Dedifferentiated amniotic fluid mesenchymal stem cell (primary cell): ENCODE measurements at regions not wholly inside any gene's neighbourhood (a gene's known extent, or its start where the extent isn't known, plus 50 kb on each side); places are given as distances from the start of the nearest gene placed in this dataset.
A peak's percentile ranks its signal among the peaks of the same experiment; 100 is the strongest.

Source experiments
- DNase-seq: peaks from one replicate; pipeline ENCODE4 v3.0.0-alpha.2; 2016; ENCODE audit errors: extremely low spot score

- no peak for DNase-seq
These were observed 401.6 kb downstream of the ANXA1 start for GRCh38 chr9:73553295-73553694.

DNA sequence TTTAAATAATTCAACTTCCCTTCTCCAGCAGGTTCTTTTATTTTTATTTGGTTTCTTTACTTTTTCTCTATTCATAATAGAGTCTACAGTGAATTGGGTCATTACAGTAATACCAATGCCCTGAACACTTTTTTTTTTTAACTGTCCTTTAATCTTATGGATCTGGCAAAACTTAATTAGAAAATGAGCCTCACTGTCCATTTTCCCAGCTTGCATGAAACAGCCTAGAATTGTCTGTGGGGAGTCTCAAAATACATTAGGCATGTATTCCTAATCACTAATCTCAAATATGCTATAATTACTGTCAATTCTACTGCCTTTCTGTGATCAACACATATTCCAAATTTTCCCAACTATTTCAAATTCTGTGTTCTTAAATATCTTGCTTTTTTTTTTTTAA, 406.8 kb downstream of the ANXA1 start:
- DNase-seq: no peak

- DNase-seq: no peak
These were observed 413.4 kb downstream of the ANXA1 start for GRCh38 chr9:73565026-73565425.

DNA sequence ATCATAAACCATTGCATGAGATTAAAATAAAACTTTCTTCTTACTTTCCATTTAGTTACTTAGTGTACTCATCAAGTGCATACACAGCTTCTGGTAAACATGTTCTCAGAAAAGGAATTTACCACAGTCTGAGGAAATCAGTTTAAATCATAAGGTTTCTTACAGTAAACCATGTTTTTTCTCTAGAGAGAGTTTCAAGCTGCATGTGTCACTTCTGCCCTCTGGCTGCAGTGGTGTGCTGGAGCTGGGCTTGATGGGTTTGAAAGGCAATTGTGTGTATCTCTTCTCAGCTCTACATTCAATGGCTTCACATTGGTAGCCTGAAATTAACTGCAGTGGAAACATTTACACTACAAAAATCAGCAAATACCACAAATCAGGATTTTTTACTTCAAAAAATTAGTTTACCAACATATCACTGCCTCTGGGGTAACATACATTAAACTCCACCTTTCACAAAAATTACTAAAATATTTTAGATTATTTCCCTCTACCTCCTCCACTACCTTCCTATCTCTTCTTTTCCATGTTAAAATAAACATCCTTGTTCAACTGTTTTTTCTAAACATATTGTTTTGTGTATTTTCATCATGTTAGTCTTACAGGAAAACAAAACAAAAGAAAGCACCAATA, 414.3 kb downstream of the ANXA1 start:
- DNase-seq: peak; percentile 51

DNA sequence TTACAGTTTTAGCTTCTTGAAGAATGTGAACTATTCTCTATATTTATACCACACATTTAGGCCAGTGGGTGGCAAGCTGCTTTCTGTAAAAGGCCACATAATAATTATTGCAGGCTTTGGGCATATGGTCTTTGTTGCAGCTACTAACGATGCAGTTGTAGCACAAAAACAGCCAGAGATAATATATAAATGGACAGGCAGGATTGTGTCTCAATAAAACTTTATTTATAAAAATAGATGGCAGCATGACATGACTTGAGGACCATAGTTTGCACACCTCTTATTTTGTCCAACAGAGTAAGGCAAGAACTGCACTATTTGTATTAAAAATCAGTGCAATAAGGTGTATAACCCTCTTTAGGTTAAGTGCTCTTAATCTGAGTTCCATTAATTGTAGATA, 415.0 kb downstream of the ANXA1 start:
- no peak for DNase-seq

DNA sequence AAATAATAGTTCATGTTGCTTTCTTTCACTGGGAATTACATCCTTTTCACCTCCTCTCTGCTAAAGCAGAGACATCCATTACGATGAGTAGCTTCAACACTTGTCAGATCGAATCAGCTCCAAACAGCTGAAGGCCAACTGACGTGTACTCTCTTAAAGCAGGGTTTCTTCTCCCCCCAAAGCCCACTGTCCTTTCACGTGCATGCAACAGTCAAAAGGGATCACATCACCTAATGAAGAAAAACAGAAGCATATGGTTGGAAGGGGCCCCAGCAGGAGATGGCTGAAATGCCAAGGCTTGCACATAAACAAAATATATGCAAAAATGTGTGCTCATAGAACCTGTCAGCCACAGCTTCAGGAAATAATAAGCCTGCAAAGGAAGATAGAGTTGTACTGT, 421.6 kb downstream of the ANXA1 start:
- DNase-seq: no peak

DNA sequence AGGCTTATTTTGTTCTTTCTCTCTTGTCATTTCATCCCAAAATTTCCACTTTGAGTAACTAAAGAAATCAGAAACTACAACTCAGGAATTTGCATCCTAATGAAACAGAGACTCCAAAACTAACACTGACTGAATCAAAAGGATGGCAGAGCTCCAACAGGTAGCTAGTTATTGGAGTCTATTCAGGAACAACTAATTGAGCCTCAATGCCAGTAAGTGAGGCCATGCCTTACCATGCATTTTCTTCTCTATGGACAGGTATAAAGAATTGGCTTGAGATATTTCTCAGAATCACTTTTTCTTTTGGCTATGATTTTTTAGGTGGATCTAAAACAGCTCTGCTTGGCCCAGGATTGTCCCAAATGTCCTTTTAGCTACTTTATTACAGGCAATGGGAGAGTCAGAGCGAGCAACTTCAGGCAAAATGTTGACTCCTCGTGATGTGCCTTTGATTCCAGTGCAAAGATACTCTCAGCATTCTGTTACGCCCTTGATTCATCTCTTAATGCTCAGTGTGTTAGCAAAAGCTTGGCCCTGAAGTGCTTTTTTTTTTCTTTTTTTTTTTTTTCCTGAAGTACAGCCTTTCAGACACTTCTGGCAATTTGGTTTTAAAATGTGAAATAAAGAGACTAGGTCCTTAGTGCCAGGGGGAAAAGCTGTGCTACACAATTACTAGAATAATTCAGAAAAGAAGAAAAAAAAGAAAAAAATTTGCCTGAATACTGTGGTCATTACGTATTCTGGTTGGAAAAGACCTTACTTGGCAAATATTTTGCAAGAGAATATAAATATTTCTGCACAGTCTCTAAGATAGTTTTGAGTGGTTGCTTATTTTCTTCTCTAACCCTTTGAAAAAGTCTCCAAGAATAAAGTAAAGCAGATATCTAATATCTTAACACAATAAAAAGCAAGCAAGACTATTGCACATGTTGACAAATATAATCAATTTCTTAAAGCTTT, 423.7 kb downstream of the ANXA1 start:
- no peak for DNase-seq

DNA sequence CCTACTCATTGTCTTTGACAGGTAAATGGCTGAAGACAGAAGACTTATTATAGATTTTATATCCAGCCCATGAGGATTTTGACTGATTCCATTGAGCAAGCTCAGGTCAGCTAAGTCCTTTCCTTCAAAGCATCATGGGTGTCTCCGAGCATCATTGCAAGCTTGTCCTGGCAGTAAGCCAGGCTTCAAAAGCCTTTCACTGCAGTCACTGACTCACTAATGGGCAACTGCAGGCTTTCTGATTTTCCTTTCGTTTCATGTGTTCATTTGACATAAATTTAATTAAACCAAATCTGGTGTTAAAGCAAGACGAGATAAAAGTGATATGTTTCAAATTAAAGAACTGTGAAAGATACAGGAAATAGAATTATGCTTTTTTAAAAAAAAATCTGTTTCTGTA, 426.2 kb downstream of the ANXA1 start:
- no peak for DNase-seq

GRCh38 chr9:73579823-73580222, 428.2 kb downstream of the ANXA1 start:
- no peak for DNase-seq

DNA sequence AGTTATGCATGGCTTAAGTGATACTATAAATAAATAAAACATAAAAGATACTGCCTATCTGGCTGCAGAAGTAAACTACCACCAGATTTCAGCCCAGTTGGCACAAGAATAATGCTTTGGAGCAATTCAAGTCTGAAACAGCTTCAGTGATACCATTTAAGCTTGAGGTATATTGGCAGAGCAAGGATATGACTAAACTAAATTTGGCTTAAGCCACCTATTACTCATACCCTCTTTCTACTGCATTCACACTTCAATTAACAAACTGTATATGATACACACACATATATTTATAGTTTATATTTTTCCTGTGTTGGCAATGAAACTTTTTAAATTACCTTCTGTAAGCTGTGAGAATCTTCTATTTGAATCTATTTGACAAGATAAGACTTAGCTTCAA, 431.9 kb downstream of the ANXA1 start:
- DNase-seq: no peak

- no peak for DNase-seq
These were observed 443.4 kb downstream of the ANXA1 start for GRCh38 chr9:73595036-73595545.

DNA sequence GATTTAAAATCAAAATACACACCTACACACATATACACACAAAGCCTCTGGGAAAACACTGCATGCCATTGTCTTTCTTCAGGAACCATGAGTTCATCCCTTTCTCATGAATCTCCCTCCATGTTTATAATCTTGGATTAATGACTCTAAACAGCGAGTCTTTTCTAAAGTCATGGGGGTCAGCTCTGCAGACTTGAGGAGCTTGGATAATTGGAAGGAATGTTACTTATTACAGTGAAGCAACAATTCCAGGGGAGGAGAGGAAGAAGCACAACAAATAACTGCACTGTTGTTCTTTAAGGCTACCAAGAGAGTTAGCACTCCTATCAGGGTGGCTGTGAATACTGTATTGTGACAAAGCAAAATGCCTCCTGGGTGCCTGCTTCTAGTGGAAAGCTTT, 444.7 kb downstream of the ANXA1 start:
- DNase-seq: no peak

DNA sequence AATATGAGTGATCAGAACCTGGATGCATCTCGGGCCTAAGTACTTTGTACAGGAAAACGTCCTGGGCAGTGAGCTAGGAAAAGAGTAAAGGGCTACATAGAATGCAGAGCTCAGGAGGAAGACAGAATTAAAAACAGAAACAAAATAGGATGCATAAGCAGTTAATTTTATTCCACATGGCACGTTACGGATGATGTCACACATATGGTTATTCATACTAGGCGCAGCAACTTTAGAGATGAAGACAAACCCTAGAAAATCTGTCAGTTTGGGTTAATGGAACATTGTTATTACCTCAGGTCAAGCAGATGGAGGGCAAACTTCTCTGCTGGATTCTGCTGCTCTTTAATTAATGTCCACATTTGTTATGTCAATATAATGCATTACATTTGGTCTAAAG, 445.4 kb downstream of the ANXA1 start:
- DNase-seq: no peak

- no peak for DNase-seq
These were observed 446.1 kb downstream of the ANXA1 start for GRCh38 chr9:73597771-73598170.

DNA sequence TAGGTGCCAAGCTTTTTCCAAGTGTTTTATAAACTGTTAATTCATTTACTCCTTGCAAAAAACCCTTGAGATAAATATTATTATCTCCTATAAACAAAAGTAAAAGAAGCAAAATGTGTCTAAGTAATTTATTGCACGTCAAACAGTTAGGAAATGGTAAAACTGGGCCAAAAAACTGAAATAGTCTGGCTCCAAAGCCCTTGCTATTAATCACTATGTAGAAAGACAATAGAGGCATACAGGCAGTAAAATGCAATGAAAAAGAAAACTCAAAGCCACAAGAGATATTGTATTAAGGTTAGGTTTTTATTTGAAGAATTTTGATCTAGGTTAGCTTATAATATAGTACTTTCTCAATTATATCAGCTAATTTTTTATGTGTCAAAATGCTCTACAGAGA, 457.7 kb downstream of the ANXA1 start:
- no peak for DNase-seq

- DNase-seq: no peak
These were observed 459.4 kb downstream of the ANXA1 start for GRCh38 chr9:73611032-73611431.

DNA sequence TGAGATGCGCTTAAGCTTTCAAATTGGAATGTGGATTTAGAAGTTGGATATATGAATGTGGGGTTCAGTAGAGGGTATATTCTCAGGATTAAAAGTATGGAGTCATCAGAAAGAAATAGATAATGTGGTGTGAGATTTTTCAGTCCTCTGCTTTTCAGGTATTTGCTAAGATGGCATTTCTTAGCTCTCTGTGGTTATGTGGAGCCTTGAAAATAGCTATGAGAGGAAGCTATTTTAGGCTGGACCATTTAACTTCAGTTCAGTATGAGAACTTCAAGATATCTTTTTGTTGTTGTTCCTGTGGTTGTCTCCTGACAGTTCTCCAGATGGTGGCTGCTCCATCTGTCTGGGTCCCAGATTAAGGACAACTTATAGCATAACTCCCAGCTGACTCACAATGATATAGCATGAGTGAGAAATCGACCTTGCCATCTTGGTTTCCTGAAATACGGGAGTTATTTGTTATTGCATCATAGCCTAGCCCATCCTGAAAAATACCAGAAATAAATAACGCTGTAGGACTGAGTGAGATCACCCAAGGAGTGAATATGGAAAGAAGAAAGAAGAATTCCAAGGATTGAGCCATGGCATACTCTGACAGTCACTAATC, 461.5 kb downstream of the ANXA1 start:
- no peak for DNase-seq

DNA sequence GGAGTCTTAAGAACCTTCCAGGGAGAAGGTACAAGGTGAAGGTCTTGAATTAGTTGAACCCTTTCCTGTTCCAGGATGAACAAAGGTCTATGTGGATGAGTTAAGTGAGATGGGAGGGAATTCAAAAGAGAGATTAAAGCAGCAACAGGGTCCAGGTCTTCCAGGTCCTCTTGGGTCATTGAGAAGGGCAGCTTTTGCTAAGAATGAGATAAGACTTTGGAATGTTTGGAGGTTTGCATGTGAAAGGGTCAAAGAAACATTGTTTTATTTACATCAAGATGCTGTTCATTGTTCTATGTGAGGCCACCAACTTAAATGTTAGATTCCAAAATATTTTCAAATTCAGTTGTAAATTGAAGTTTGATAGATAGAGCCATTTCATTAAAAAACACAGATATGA, 463.9 kb downstream of the ANXA1 start:
- DNase-seq: no peak

- no peak for DNase-seq
These were observed 465.9 kb downstream of the ANXA1 start for GRCh38 chr9:73617586-73617985.

DNA sequence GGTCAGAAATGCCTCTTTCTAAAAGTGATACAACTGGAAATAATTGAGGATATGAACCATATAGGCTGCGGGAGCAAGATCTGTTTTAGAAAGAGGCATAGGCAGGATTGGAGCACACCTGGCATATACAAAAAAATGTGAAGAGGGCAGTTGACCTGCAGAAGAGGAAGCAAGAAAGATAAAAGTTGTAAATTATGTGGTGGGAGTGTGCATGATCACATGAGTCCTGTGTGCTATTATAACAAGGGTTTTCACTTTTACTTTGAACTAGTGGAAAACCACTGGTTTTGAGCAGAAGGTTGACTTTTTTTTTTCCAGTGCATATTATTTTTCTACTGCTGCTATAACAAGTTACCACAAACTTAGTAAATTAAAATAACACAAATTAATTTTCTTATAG, 489.3 kb downstream of the ANXA1 start:
- no peak for DNase-seq

DNA sequence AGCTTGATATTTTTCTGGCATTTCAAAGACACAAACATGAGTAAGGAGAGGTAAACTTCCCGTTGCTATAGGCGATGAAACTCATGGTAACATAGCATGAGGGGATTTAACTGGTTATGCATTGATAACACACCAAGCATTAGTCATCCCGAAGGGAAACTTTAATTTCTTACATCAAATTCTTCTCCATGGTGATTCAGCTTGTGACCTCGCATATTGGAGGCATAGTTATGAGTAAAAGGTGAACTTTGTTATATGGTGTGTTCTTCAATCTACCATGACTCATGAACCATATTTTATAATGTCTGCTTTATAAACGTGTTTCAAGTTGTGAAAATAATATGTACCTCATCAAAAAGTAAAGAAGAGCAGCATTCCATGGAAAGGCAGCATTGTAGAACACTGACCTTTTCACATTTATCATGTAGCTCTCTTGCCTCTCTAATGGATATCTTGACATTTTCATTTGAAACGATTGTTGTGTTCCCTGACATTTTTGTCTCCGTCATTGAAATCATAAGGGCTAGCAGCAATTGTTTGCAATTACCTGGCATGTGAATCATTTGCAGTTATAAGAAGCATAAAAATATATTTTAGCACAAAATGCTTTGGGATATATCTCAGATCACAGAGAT, 491.8 kb downstream of the ANXA1 start:
- DNase-seq: peak; percentile 59

- DNase-seq: no peak
These were observed 495.9 kb downstream of the ANXA1 start for GRCh38 chr9:73647560-73647959.
